GM23248 (cell line): ENCODE measurements at regions not wholly inside any gene's neighbourhood (a gene's known extent, or its start where the extent isn't known, plus 50 kb on each side); places are given as distances from the start of the nearest gene placed in this dataset.

Experiments
- DNase-seq: peaks from one replicate; pipeline ENCODE4 v3.0.0-alpha.2; 2015
- H2AFZ ChIP-seq: fragments of 200-600 bp; sonication (generic); 2 replicates; pipeline ENCODE4 v1.6.1; 2016; ENCODE audit warnings: antibody characterized with exemption
- H3F3A ChIP-seq: fragments of 200-600 bp; sonication (generic); 2 replicates; pipeline ENCODE4 v1.6.1; 2016; ENCODE audit warnings: mild to moderate bottlenecking, antibody characterized with exemption, mixed run types; ENCODE audit not compliant: insufficient read depth
- H3K27ac ChIP-seq: fragments of 200-600 bp; sonication (generic); 2 replicates; pipeline ENCODE4 v1.5.1; 2016; ENCODE audit warnings: mild to moderate bottlenecking
- H3K27me3 ChIP-seq: fragments of 200-600 bp; sonication (generic); replicated peaks from 2 replicates; pipeline ENCODE4 v1.6.1; 2016; ENCODE audit warnings: mild to moderate bottlenecking; ENCODE audit not compliant: insufficient read depth
- H3K36me3 ChIP-seq: fragments of 200-600 bp; sonication (generic); 2 replicates; pipeline ENCODE4 v1.6.1; 2016; ENCODE audit warnings: low read depth, mild to moderate bottlenecking
- H3K4me1 ChIP-seq: fragments of 200-600 bp; sonication (generic); 2 replicates; pipeline ENCODE4 v1.6.1; 2016; ENCODE audit warnings: mild to moderate bottlenecking; ENCODE audit not compliant: insufficient read depth
- H3K4me2 ChIP-seq: fragments of 200-600 bp; sonication (generic); one replicate; pipeline ENCODE4 v1.6.1; 2016; ENCODE audit warnings: mild to moderate bottlenecking; ENCODE audit not compliant: unreplicated experiment
- H3K4me3 ChIP-seq: fragments of 200-600 bp; sonication (generic); 2 replicates; pipeline ENCODE4 v1.5.1; 2016; ENCODE audit warnings: mild to moderate bottlenecking
- H3K79me2 ChIP-seq: fragments of 200-600 bp; sonication (generic); 2 replicates; pipeline ENCODE4 v1.6.1; 2016; ENCODE audit warnings: mild to moderate bottlenecking; ENCODE audit not compliant: insufficient read depth
- H3K9ac ChIP-seq: fragments of 200-600 bp; sonication (generic); 2 replicates; pipeline ENCODE4 v1.6.1; 2016; ENCODE audit warnings: mild to moderate bottlenecking
- H3K9me2 ChIP-seq: fragments of 200-600 bp; sonication (generic); 2 replicates; pipeline ENCODE4 v1.6.1; 2016; ENCODE audit warnings: mixed run types, mild to moderate bottlenecking, moderate library complexity; ENCODE audit not compliant: insufficient read depth
- H3K9me3 ChIP-seq: fragments of 200-600 bp; sonication (generic); one replicate; pipeline ENCODE4 v1.6.1; 2017; ENCODE audit warnings: low read depth
- H4K20me1 ChIP-seq: fragments of 200-600 bp; sonication (generic); 2 replicates; pipeline ENCODE4 v1.6.0; 2016; ENCODE audit not compliant: insufficient read depth
- EZH2 ChIP-seq: fragments of 200-600 bp; sonication (generic); IDR thresholded peaks from 2 replicates; pipeline ENCODE4 v1.6.1; 2018; ENCODE audit warnings: antibody characterized with exemption, mild to moderate bottlenecking; ENCODE audit not compliant: insufficient read depth, poor library complexity, severe bottlenecking
- EZH2phosphoT487 ChIP-seq: fragments of 200-600 bp; sonication (generic); IDR thresholded peaks from 2 replicates; pipeline ENCODE4 v1.6.1; 2018; ENCODE audit warnings: antibody characterized with exemption, moderate library complexity, mild to moderate bottlenecking, low read depth; ENCODE audit not compliant: insufficient read depth
- WGBS, 2 experiments: methylation state at CpG; one replicate each; pipeline ENCODE4 v1.1.6; 2015 to 2017; ENCODE audit warnings: low lambda C conversion rate in 2 of 2, low coverage in 1 of 2; ENCODE audit errors: missing lambda C conversion rate in 2 of 2; 5-methylcytosine and 5-hydroxymethylcytosine counted together
- in situ Hi-C: fragments of 300-500 bp; cut with MboI; formaldehyde crosslinking; loops from 2 replicates; pipeline ENCODE4 v1.15.0; 2020

DNA sequence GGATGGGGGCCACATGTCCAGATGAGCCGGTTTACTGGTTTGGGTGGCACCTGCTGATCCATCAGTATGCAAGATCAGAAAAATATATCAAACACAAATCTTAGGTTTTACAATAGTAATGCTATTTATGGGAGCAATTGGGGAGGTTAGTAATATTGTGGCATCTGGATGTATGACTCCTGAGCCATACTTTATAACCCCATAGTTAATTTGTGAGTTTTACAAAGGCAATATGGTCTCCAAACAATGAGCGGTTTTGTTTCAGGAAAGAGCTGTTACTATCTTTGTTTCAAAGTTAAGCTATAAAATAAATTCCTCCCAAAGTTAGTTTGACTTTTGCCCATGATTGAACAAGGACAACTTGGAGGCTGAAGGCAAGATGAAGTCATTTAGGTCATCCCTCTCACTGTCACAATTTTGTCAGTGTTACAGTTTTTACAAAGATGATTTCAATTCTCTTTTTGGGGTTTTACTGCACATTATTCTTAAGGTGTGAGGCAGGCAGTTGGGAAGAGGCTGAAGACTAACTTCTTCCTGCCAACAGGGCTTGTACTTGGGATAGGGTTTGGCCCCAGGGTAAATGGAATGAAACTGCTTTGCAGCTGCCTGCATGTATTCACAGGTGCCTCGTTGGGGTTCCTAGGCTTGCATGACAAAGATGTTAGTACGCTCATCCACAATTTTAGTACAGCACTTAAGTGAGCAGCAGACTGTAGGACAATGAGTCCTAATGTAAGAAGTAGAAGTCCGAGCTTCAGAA is 296.6 kb upstream of the NDN start:
- Histone ChIP-seq H3K9me2 (no peaks in the 10 kb centered on the region), H3K36me3 (no peaks in the 10 kb centered on the region), H3K27me3 (no peaks in the 10 kb centered on the region), H3K9ac (no peak overlapping the region), H4K20me1 (no peaks in the 10 kb centered on the region), H3K79me2 (no peaks in the 10 kb centered on the region), H3K9me3 (no peaks in the 10 kb centered on the region), H3F3A (no peaks in the 10 kb centered on the region), H3K4me2 (no peak overlapping the region), H3K27ac (no peak overlapping the region), H2AFZ (no peak overlapping the region), H3K4me1 (no peaks in the 10 kb centered on the region), H3K4me3 (no peak overlapping the region)
- in situ Hi-C loops: no loop called here
- no peak for TF ChIP-seq EZH2phosphoT487
- TF ChIP-seq EZH2: no peak
- 19 to 25% methylated on average over 5 of the region's 5 CpGs for whole genome bisulfite sequencing, 2 experiments
- DNase-seq: no peak

GRCh38 chr15:23994273-23994672 is 307.2 kb upstream of the NDN start:
- Histone ChIP-seq H2AFZ (no peak overlapping the region), H3K9me2 (no peaks in the 10 kb centered on the region), H3K9me3 (no peaks in the 10 kb centered on the region), H3K27me3 (no peaks in the 10 kb centered on the region), H3F3A (no peaks in the 10 kb centered on the region), H3K9ac (no peak overlapping the region), H4K20me1 (no peaks in the 10 kb centered on the region), H3K4me2 (no peak overlapping the region), H3K4me3 (no peak overlapping the region), H3K79me2 (no peaks in the 10 kb centered on the region), H3K27ac (no peak overlapping the region), H3K36me3 (no peaks in the 10 kb centered on the region), H3K4me1 (no peaks in the 10 kb centered on the region)
- TF ChIP-seq EZH2phosphoT487 (no peak), EZH2 (no peak)
- WGBS, 2 experiments: 14 to 16% methylated on average over 4 of the region's 4 CpGs
- in situ Hi-C loops: no loop called here
- no peak for DNase-seq

DNA sequence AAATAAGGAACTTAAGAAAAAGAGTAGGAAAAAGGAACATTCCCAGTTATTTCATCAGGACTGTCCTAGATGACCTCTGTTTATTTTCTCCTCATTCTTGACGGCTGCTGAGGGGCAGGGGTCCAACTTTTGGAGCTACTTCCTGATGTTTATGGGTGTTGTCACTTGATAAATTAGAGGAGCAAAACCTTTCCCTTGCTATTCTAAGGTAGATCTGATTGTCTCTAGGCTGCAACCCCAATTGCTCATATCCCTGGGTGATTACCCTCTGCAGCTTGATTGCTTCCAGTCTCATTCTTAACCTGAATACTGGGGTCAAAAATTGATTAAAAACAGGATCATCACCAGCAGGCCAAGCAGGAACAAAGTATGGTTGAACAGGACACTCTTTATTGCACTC is 311.0 kb upstream of the NDN start:
- Histone ChIP-seq H3K9ac (no peak overlapping the region), H2AFZ (no peak overlapping the region), H3K9me3 (no peaks in the 10 kb centered on the region), H4K20me1 (no peaks in the 10 kb centered on the region), H3K36me3 (no peaks in the 10 kb centered on the region), H3F3A (no peaks in the 10 kb centered on the region), H3K4me3 (no peak overlapping the region), H3K27ac (no peak overlapping the region), H3K4me1 (no peaks in the 10 kb centered on the region), H3K27me3 (no peaks in the 10 kb centered on the region), H3K4me2 (no peak overlapping the region), H3K79me2 (no peaks in the 10 kb centered on the region), H3K9me2 (no peaks in the 10 kb centered on the region)
- WGBS, 2 experiments: 0 to 5% methylated on average over 1 of the region's 1 CpG
- no peak for TF ChIP-seq EZH2phosphoT487
- no peak for TF ChIP-seq EZH2
- DNase-seq: no peak
- in situ Hi-C loops: no loop called here

DNA sequence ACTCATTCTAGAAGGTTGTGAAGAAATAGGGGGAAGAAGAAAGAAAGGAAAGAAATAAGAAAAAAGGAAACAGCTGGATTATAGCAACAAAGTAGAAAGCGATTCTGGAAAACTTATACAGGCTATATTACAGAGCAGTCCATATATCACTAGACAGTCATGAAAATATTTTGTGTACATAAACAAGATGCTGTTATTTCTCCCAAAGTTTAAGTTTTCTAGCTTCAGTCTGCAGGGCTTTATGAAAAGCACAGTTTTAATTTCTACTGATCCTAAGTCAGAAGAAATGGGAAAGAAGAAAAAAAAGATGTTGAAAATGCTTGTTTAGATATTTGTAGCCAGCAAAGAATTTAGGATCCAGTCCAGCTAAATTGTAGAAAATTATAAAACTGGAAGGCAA is 321.4 kb upstream of the NDN start:
- no peaks in the 10 kb centered on the region for H3K9me3 ChIP-seq
- H3K4me2 ChIP-seq: no peak overlapping the region
- DNase-seq: no peak
- H3K27ac ChIP-seq: no peak overlapping the region
- H3K9ac ChIP-seq: no peak overlapping the region
- no peaks in the 10 kb centered on the region for H3K79me2 ChIP-seq
- no peaks in the 10 kb centered on the region for H3F3A ChIP-seq
- no peaks in the 10 kb centered on the region for H3K27me3 ChIP-seq
- no peaks in the 10 kb centered on the region for H3K9me2 ChIP-seq
- no peaks in the 10 kb centered on the region for H3K4me1 ChIP-seq
- WGBS, 2 experiments: 0 to 3% methylated on average over 1 of the region's 1 CpG
- no peak overlapping the region for H2AFZ ChIP-seq
- H3K4me3 ChIP-seq: no peak overlapping the region
- TF ChIP-seq EZH2phosphoT487: no peak
- no peak for TF ChIP-seq EZH2
- H4K20me1 ChIP-seq: no peaks in the 10 kb centered on the region
- in situ Hi-C loops: no loop called here
- no peaks in the 10 kb centered on the region for H3K36me3 ChIP-seq
